PC-3 (cell line): ENCODE measurements at regions not wholly inside any gene's neighbourhood (a gene's known extent, or its start where the extent isn't known, plus 50 kb on each side); places are given as distances from the start of the nearest gene placed in this dataset.
"Not testable (repeated sequence)": the region's sequence is repeated elsewhere in the genome, so short reads cannot be mapped to it uniquely, and the experiment has no call there.

Experiments used
- ATAC-seq: fragments of 200-7000 bp; cut with Tn5 transposase; 2 replicates; pipeline ENCODE4 v1.9.1; 2020; ENCODE audit warnings: mild to moderate bottlenecking, moderate library complexity
- BruUV-seq: library from RNA; stranded (reverse); fragments of 400-500 nt; replicated peaks from 2 replicates; lab custom pipeline; 2021; lab: Mats Ljungman, UMichigan
- CTCF ChIA-PET: fragments of 300-600 bp; sonication (Branson Sonifier 250); formaldehyde crosslinking; loops from one replicate; lab custom pipeline; 2022; ENCODE audit warnings: antibody characterized with exemption; lab: Charles Lee
- POLR2A ChIA-PET: fragments of 300-600 bp; sonication (Branson Sonifier 250); formaldehyde crosslinking; loops from one replicate; lab custom pipeline; 2022; ENCODE audit warnings: antibody characterized with exemption; ENCODE audit not compliant: unreplicated experiment; lab: Charles Lee
- DNase-seq: peaks from one replicate; pipeline ENCODE4 v3.0.0-alpha.2; 2015
- H2AFZ ChIP-seq: fragments of 300-600 bp; sonication (generic); 2 replicates; pipeline ENCODE4 v1.6.0; 2016; ENCODE audit warnings: antibody characterized with exemption, low read length
- H3F3A ChIP-seq: fragments of 300-600 bp; sonication (generic); one replicate; pipeline ENCODE4 v1.6.0; 2017; ENCODE audit warnings: antibody characterized with exemption, low read length, control low read depth, mild to moderate bottlenecking; ENCODE audit not compliant: unreplicated experiment
- H3K27ac ChIP-seq: fragments of 300-600 bp; sonication (generic); 2 replicates; pipeline ENCODE4 v1.5.1; 2016; ENCODE audit warnings: mild to moderate bottlenecking, low read length
- H3K27me3 ChIP-seq: fragments of 300-600 bp; sonication (generic); 2 replicates; pipeline ENCODE4 v1.6.1; 2016; ENCODE audit warnings: low read length, mixed read lengths
- H3K36me3 ChIP-seq: fragments of 300-600 bp; sonication (generic); 2 replicates; pipeline ENCODE4 v1.6.1; 2016; ENCODE audit warnings: low read depth, mixed run types, low read length, mixed read lengths
- H3K4me1 ChIP-seq: fragments of 300-600 bp; sonication (generic); 2 replicates; pipeline ENCODE4 v1.5.1; 2016; ENCODE audit warnings: low read length; ENCODE audit not compliant: insufficient read depth
- H3K4me2 ChIP-seq: fragments of 300-600 bp; sonication (generic); 2 replicates; pipeline ENCODE4 v1.6.0; 2016; ENCODE audit warnings: low read length
- H3K4me3 ChIP-seq: fragments of 300-600 bp; sonication (generic); 2 replicates; pipeline ENCODE4 v1.5.1; 2016; ENCODE audit warnings: mild to moderate bottlenecking, low read length, mixed read lengths
- H3K79me2 ChIP-seq: fragments of 300-600 bp; sonication (generic); 2 replicates; pipeline ENCODE4 v1.6.1; 2017; ENCODE audit warnings: low read length, mixed read lengths
- H3K9ac ChIP-seq: fragments of 300-600 bp; sonication (generic); 2 replicates; pipeline ENCODE4 v1.6.0; 2016; ENCODE audit warnings: mild to moderate bottlenecking, low read length
- H3K9me2 ChIP-seq: fragments of 300-600 bp; sonication (generic); replicated peaks from 2 replicates; pipeline ENCODE4 v1.6.1; 2016; ENCODE audit warnings: mixed run types, low read length, mixed read lengths
- H3K9me3 ChIP-seq: fragments of 300-600 bp; sonication (generic); 2 replicates; pipeline ENCODE4 v1.6.1; 2016; ENCODE audit warnings: low read length, mixed read lengths
- H4K20me1 ChIP-seq: fragments of 300-600 bp; sonication (generic); 2 replicates; pipeline ENCODE4 v1.6.1; 2016; ENCODE audit warnings: low read length, mixed read lengths
- CTCF ChIP-seq: fragments of 300-600 bp; sonication (generic); conservative IDR thresholded peaks from 2 replicates; pipeline ENCODE4 v1.5.1; 2017; ENCODE audit warnings: antibody characterized with exemption, low read depth, mild to moderate bottlenecking, low read length
- EZH2 ChIP-seq: fragments of 300-600 bp; sonication (generic); IDR thresholded peaks from one replicate; pipeline ENCODE4 v1.6.1; 2017; ENCODE audit warnings: antibody characterized with exemption, mild to moderate bottlenecking, low read length; ENCODE audit not compliant: unreplicated experiment
- EZH2phosphoT487 ChIP-seq: fragments of 300-600 bp; sonication (generic); IDR thresholded peaks from 2 replicates; pipeline ENCODE4 v1.6.1; 2018; ENCODE audit warnings: mild to moderate bottlenecking, antibody characterized with exemption, low read length, borderline replicate concordance
- intact Hi-C: fragments of 100-400 bp; cut with micrococcal nuclease; formaldehyde crosslinking; loops from 2 replicates; pipeline ENCODE4 v1.9.0; 2023

GRCh38 chr2:136281281-136282114 is 163.5 kb upstream of the CXCR4 start:
- Histone ChIP-seq H3K36me3 (no peaks in the 10 kb centered on the region), H3K79me2 (no peaks in the 10 kb centered on the region), H3K27ac (no peak overlapping the region), H2AFZ (no peak overlapping the region), H3K9me3 (no peaks in the 10 kb centered on the region), H3K9me2 (no peaks in the 10 kb centered on the region), H3K27me3 (peaks cover 67% of the 10 kb centered on the region), H4K20me1 (no peaks in the 10 kb centered on the region), H3K9ac (no peak overlapping the region), H3K4me2 (no peak overlapping the region), H3K4me1 (no peaks in the 10 kb centered on the region), H3K4me3 (no peak overlapping the region), H3F3A (no peaks in the 10 kb centered on the region)
- no peak for DNase-seq
- no TSS peak for BruUV-seq
- CTCF ChIA-PET: no interaction called here
- POLR2A ChIA-PET: no interaction called here
- intact Hi-C loops: no loop called here
- TF ChIP-seq CTCF (no peak), EZH2 (no peak), EZH2phosphoT487 (no peak)
- ATAC-seq: no peak

- H3F3A ChIP-seq, H3K9me2 ChIP-seq, intact Hi-C loops, H4K20me1 ChIP-seq, ATAC-seq, DNase-seq, H3K4me3 ChIP-seq, POLR2A ChIA-PET, CTCF ChIA-PET, H3K27ac ChIP-seq, H3K36me3 ChIP-seq, H2AFZ ChIP-seq, BruUV-seq, H3K27me3 ChIP-seq, H3K9me3 ChIP-seq, H3K79me2 ChIP-seq, H3K4me2 ChIP-seq, H3K9ac ChIP-seq, H3K4me1 ChIP-seq: not testable (repeated sequence)
Measured at GRCh38 chr2:136266346-136266745, 148.4 kb upstream of the CXCR4 start.

GRCh38 chr2:136259551-136259950 is 141.6 kb upstream of the CXCR4 start:
- no peak for ATAC-seq
- POLR2A ChIA-PET: no interaction called here
- TF ChIP-seq EZH2 (no peak), CTCF (no peak), EZH2phosphoT487 (no peak)
- Histone ChIP-seq H3K4me2 (no peak overlapping the region), H3K27me3 (peaks cover 16% of the 10 kb centered on the region), H3F3A (no peaks in the 10 kb centered on the region), H4K20me1 (no peaks in the 10 kb centered on the region), H3K27ac (no peak overlapping the region), H3K9me3 (no peaks in the 10 kb centered on the region), H3K36me3 (no peaks in the 10 kb centered on the region), H2AFZ (no peak overlapping the region), H3K9me2 (no peaks in the 10 kb centered on the region), H3K9ac (no peak overlapping the region), H3K4me1 (no peaks in the 10 kb centered on the region), H3K79me2 (no peaks in the 10 kb centered on the region), H3K4me3 (no peak overlapping the region)
- CTCF ChIA-PET: no interaction called here
- intact Hi-C loops: no loop called here
- BruUV-seq: no TSS peak
- no peak for DNase-seq
